ENCODE measurements at regions not wholly inside any gene's neighbourhood (a gene's known extent, or its start where the extent isn't known, plus 50 kb on each side); places are given as distances from the start of the nearest gene placed in this dataset.

DNA sequence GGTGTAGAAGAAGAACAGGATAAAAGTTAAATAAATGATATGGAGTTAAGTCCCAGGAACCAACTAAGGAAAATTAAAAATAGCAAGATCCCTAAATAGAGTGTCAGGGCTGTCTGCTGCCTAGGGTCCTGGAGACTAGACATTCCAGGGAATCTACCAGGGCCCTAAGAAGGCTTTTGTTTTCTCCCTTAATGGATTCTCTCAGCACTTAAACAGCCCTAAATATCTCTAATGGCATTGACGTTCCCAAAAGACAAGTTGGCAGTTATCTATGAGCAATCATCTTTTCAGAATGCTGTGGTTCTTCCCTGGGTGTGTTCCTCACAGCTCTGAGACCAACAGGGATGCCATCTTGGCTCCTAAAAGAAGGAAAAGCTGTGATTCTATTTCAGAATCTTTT, 616.3 kb downstream of the EPHA4 start (continued):
- TF ChIP-seq, protein P1, sequence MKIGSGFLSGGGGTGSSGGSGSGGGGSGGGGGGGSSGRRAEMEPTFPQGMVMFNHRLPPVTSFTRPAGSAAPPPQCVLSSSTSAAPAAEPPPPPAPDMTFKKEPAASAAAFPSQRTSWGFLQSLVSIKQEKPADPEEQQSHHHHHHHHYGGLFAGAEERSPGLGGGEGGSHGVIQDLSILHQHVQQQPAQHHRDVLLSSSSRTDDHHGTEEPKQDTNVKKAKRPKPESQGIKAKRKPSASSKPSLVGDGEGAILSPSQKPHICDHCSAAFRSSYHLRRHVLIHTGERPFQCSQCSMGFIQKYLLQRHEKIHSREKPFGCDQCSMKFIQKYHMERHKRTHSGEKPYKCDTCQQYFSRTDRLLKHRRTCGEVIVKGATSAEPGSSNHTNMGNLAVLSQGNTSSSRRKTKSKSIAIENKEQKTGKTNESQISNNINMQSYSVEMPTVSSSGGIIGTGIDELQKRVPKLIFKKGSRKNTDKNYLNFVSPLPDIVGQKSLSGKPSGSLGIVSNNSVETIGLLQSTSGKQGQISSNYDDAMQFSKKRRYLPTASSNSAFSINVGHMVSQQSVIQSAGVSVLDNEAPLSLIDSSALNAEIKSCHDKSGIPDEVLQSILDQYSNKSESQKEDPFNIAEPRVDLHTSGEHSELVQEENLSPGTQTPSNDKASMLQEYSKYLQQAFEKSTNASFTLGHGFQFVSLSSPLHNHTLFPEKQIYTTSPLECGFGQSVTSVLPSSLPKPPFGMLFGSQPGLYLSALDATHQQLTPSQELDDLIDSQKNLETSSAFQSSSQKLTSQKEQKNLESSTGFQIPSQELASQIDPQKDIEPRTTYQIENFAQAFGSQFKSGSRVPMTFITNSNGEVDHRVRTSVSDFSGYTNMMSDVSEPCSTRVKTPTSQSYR (CRISPR knock-in tag; IDR thresholded peaks at IDR 0.05), result no peak
- no peak for TF ChIP-seq TCF7 (CRISPR knock-in tag; IDR thresholded peaks at IDR 0.05; ENCODE audit: low read depth)

DNA sequence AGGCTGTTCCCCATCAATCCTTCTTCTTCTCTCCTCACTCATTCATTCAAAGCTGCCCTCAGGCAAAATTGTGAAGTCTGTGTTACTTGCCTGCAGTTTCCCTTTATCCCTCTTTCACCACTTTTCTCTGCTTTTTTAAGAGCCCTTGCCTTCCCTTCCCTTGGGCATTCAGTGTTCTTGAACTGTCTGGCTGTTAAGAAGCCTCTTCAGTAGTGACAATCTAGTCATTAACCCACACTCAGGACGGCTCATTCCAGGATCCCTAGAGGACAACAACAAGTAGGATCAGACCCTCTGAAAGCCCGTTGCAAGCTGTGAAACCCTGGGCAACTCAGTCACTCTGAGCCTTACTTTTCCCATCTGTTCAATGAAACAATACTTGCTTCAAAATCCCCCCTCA, 615.7 kb downstream of the EPHA4 start:
- CTCF ChIA-PET, result no interaction called here
- TF ChIP-seq, protein P2, sequence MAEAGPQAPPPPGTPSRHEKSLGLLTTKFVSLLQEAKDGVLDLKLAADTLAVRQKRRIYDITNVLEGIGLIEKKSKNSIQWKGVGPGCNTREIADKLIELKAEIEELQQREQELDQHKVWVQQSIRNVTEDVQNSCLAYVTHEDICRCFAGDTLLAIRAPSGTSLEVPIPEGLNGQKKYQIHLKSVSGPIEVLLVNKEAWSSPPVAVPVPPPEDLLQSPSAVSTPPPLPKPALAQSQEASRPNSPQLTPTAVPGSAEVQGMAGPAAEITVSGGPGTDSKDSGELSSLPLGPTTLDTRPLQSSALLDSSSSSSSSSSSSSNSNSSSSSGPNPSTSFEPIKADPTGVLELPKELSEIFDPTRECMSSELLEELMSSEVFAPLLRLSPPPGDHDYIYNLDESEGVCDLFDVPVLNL (CRISPR knock-in tag; IDR thresholded peaks at IDR 0.05; ENCODE audit: borderline replicate concordance, low read depth), result no peak
- TF ChIP-seq, protein P3, sequence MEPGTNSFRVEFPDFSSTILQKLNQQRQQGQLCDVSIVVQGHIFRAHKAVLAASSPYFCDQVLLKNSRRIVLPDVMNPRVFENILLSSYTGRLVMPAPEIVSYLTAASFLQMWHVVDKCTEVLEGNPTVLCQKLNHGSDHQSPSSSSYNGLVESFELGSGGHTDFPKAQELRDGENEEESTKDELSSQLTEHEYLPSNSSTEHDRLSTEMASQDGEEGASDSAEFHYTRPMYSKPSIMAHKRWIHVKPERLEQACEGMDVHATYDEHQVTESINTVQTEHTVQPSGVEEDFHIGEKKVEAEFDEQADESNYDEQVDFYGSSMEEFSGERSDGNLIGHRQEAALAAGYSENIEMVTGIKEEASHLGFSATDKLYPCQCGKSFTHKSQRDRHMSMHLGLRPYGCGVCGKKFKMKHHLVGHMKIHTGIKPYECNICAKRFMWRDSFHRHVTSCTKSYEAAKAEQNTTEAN (CRISPR knock-in tag; IDR thresholded peaks at IDR 0.05), result no peak
- no peak for TF ChIP-seq ELF4 (CRISPR knock-in tag; IDR thresholded peaks at IDR 0.05; ENCODE audit: low read depth)

DNA sequence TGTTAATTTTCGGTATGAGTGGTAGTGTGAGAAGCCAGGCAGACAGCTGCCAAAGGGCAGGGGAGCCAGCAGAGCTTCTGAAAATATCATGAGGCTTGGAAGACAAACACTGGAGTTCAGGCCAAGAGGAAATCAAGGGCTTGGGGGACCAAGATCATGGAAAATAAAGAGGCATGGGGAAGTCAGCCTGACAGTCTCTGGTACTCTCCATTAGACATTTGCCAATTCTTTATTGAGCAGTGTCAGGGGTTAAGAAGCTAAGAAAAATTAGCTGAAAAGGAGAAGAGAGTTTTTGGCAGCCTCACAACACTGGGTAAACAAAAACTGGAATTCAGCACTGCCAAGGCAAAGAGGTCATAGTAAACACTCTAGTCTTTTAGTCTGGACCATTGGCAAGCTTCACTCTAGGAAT, 612.7 kb downstream of the EPHA4 start:
- Mint-ChIP-seq H3K36me3 (no peaks in the 10 kb centered on the region), H3K4me1 (peaks cover 5% of the 10 kb centered on the region), H3K27me3 (ENCODE audit: low read depth) (no peaks in the 10 kb centered on the region), H3K4me3 (no peak overlapping the region), H3K27ac (no peak overlapping the region), H3K9me3 (peaks cover 3% of the 10 kb centered on the region; the same call in 1 of the 2 replicates)
- no peak for TF ChIP-seq TEAD1 (CRISPR knock-in tag; IDR thresholded peaks at IDR 0.05)
- TF ChIP-seq CREM (CRISPR knock-in tag; IDR thresholded peaks at IDR 0.05), result no peak
- TF ChIP-seq, protein P4, sequence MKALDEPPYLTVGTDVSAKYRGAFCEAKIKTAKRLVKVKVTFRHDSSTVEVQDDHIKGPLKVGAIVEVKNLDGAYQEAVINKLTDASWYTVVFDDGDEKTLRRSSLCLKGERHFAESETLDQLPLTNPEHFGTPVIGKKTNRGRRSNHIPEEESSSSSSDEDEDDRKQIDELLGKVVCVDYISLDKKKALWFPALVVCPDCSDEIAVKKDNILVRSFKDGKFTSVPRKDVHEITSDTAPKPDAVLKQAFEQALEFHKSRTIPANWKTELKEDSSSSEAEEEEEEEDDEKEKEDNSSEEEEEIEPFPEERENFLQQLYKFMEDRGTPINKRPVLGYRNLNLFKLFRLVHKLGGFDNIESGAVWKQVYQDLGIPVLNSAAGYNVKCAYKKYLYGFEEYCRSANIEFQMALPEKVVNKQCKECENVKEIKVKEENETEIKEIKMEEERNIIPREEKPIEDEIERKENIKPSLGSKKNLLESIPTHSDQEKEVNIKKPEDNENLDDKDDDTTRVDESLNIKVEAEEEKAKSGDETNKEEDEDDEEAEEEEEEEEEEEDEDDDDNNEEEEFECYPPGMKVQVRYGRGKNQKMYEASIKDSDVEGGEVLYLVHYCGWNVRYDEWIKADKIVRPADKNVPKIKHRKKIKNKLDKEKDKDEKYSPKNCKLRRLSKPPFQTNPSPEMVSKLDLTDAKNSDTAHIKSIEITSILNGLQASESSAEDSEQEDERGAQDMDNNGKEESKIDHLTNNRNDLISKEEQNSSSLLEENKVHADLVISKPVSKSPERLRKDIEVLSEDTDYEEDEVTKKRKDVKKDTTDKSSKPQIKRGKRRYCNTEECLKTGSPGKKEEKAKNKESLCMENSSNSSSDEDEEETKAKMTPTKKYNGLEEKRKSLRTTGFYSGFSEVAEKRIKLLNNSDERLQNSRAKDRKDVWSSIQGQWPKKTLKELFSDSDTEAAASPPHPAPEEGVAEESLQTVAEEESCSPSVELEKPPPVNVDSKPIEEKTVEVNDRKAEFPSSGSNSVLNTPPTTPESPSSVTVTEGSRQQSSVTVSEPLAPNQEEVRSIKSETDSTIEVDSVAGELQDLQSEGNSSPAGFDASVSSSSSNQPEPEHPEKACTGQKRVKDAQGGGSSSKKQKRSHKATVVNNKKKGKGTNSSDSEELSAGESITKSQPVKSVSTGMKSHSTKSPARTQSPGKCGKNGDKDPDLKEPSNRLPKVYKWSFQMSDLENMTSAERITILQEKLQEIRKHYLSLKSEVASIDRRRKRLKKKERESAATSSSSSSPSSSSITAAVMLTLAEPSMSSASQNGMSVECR (CRISPR knock-in tag; IDR thresholded peaks at IDR 0.05; ENCODE audit: borderline replicate concordance), result no peak
- TF ChIP-seq, protein P5, sequence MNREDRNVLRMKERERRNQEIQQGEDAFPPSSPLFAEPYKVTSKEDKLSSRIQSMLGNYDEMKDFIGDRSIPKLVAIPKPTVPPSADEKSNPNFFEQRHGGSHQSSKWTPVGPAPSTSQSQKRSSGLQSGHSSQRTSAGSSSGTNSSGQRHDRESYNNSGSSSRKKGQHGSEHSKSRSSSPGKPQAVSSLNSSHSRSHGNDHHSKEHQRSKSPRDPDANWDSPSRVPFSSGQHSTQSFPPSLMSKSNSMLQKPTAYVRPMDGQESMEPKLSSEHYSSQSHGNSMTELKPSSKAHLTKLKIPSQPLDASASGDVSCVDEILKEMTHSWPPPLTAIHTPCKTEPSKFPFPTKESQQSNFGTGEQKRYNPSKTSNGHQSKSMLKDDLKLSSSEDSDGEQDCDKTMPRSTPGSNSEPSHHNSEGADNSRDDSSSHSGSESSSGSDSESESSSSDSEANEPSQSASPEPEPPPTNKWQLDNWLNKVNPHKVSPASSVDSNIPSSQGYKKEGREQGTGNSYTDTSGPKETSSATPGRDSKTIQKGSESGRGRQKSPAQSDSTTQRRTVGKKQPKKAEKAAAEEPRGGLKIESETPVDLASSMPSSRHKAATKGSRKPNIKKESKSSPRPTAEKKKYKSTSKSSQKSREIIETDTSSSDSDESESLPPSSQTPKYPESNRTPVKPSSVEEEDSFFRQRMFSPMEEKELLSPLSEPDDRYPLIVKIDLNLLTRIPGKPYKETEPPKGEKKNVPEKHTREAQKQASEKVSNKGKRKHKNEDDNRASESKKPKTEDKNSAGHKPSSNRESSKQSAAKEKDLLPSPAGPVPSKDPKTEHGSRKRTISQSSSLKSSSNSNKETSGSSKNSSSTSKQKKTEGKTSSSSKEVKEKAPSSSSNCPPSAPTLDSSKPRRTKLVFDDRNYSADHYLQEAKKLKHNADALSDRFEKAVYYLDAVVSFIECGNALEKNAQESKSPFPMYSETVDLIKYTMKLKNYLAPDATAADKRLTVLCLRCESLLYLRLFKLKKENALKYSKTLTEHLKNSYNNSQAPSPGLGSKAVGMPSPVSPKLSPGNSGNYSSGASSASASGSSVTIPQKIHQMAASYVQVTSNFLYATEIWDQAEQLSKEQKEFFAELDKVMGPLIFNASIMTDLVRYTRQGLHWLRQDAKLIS (CRISPR knock-in tag; IDR thresholded peaks at IDR 0.05; ENCODE audit: borderline replicate concordance), result no peak
- ChIA-PET CTCF (no interaction called here), POLR2A (no interaction called here)
- ATAC-seq (no peak), DNase-seq (ENCODE audit: low spot score) (no peak)

More for the DNA sequence above, 615.7 kb downstream of the EPHA4 start:
- DNase-seq (ENCODE audit: low spot score) (no peak), ATAC-seq (no peak)
- Mint-ChIP-seq H3K4me3 (no peak overlapping the region), H3K36me3 (peaks cover 15% of the 10 kb centered on the region), H3K27ac (no peak overlapping the region), H3K4me1 (no peaks in the 10 kb centered on the region), H3K9me3 (peaks cover 22% of the 10 kb centered on the region), H3K27me3 (ENCODE audit: low read depth) (no peaks in the 10 kb centered on the region)
- POLR2A ChIA-PET, result interaction anchor here (0.7 kb wide), 1 partner anchor 81 kb away, joined by 3 read pairs; no protein-coding TSS in a partner anchor

All from WTC11 (cell line).